ENCODE measurements at regions not wholly inside any gene's neighbourhood (a gene's known extent, or its start where the extent isn't known, plus 50 kb on each side); places are given as distances from the start of the nearest gene placed in this dataset.

DNA sequence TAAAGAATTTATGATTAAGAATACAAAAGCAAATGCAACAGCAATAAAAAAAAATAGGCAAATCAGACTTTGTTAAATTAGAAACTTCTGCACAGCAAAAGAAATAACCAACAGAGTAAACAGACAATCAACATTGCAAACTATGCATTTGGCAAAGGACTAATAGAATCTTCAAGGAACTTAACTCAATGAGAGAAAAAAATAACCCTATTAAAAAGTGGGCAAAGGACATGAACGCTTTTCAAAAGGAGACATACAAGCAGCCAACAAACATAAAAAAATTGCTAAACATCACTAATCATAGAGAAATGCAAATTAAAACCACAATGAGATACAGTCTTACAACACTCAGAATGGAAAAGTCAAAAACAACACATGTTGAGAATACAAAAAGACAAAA, 166.0 kb upstream of the DSEL start:
- no peak for DNase-seq (ENCODE audit: low read depth in 4 of 4, low spot score in 1 of 4)

DNA sequence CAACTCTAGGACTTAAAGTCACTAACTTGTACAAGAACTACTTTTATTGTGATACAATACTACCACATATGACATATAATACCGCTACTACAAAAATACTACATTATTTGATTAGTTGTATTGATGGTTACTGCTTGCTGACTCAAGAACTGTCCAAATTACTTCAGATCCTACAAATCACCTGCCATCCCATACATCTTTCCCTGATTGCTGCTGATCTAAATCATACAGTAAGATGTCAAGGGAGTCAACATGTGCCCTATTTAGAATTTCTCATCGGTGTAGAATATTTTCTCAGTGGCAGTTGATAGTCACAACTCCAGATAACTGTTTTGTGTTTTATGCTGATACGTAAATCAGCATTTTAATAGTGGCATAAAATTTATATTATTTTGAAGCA, 161.0 kb upstream of the DSEL start:
- no peak for DNase-seq (ENCODE audit: low read depth in 4 of 4, low spot score in 1 of 4)

DNA sequence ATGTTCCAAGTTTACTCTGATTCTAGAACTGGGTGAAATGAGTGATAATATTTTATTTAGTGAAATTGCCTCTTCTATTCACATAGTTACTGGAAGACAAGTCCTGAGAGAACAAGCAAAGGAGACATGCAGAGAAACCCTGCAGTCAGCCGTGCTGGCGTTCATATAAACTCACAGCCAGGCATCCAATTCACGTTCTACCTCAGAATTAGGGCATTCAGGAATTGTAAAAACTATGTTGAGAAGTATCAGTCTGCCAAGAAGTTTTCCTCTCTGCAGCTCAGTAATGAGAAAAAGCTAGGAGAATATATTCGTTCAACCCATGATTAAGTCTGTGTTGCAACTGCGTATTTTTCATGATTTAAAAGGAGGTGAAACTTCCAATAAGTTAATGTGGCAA, 156.2 kb upstream of the DSEL start:
- DNase-seq (ENCODE audit: low read depth in 4 of 4, low spot score in 1 of 4): no peak

DNA sequence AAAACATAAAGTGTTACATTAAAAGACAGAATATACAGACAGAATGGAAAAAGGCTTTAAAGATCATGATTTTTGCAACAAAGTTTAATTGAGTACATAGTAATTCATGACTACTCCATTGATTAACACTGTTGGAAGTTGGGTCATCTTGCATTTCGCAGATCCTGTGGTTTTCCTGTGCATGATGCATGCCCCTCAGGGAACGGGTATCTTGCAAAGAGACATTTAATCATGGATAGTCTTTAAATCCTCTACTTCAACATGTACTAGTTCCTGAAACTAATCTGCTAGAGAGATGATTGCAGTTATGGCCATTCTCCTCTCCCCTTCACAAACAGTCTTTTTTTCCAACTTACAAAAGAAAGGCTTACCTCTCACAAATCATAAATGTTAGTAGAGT, 155.6 kb upstream of the DSEL start:
- DNase-seq (ENCODE audit: low read depth in 4 of 4, low spot score in 1 of 4): no peak

DNA sequence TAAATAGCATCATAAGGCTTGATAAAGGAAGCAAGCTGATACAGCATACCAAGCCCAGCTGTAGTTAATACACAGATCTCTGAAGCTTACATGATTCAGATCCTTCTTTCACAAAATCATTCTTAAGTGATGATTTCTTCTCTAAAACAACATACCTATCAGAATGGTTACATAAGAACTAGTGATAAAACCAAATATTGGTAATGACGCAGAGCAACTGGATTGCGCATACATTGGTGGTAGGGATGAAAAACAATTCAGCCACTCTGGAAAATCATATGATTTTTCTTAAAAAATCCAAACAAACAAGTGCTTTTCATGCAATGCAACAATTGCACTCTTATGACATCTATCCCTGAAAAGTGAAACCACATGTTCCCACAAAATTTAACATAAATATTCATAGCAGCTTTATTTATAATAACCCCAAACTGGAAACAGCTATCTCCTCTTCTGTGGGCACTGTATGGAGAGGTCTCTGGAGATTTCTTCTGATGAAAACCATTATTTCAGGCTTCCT, 153.6 kb upstream of the DSEL start:
- no peak for DNase-seq (ENCODE audit: low read depth in 4 of 4, low spot score in 1 of 4)

DNA sequence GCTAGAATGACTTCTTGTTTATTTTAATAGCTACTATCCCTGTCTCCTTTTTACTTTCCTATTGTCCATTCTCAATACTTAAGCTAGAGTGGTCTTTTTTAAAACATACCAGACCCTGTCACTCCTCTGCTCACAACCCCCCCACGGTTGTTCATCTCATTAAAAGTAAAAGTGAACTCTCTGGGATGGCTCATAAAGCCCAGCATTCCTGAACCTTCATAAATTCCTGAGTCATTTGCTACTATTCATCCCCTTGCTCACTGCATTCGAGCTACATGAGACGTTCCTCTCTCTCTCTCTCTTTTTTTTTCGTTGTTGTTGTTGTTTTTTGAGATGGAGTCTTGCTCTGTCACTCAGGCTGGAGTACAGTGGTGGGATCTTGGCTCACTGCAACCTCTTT, 148.7 kb upstream of the DSEL start:
- no peak for DNase-seq (ENCODE audit: low read depth in 4 of 4, low spot score in 1 of 4)

DNA sequence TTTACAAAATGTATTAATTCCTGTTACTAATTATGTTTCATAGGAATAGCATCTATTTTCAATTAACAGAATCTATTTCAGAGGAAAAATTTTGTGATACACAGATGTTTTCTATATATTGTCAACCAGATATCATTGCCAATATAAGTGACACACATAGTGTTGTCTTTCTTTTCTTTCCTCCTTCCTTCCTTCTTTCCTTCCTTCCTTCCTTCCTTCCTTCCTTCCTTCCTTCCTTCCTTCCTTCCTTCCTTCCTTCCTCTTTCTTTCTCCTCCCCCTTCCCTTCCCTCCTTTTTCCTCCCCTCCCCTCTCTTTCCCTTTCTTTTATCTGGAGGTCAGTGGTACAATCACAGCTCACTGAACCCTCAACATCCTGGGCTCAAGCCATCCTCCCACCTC, 146.5 kb upstream of the DSEL start:
- DNase-seq (ENCODE audit: low read depth in 4 of 4, low spot score in 1 of 4): no peak

DNA sequence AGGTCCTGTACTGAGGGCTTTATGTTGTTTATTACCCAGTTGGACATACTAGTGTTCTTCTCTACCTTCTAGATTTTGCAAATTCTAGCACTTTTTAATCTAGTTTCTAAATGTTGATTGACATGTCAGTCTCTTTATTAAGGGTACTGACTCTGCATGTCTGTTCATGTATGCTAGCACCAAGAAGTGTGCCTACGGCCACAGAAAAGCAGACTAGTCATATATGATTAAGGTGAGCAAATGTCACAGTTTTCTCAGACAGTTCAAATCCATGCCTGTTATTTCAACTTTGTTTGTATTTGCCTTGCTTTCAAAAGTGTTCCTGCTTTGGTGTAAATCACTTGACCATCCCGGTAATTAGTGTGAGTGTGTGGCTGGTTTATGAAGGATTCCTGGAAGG, 145.0 kb upstream of the DSEL start:
- no peak for DNase-seq (ENCODE audit: low read depth in 4 of 4, low spot score in 1 of 4)

DNA sequence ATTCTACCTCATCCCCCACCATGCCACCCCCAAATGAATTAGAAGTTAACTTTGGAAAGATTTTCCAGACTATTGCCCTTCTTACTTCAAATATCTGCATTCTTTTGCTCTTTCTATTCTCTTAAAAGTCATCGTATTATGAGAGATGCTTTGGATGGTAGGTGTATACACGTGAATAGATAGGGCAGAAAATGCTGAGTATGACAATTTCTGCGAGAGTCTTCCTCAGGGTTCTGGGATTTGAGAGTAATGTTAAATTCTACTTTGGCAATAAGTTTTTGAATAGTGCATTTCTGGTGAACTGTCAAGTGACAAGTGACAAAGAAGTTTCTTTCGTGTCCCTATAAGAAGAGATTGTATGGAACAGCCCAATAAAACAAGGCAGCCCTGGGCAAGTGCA, 137.6 kb upstream of the DSEL start:
- DNase-seq (ENCODE audit: low read depth in 4 of 4, low spot score in 1 of 4): no peak

DNA sequence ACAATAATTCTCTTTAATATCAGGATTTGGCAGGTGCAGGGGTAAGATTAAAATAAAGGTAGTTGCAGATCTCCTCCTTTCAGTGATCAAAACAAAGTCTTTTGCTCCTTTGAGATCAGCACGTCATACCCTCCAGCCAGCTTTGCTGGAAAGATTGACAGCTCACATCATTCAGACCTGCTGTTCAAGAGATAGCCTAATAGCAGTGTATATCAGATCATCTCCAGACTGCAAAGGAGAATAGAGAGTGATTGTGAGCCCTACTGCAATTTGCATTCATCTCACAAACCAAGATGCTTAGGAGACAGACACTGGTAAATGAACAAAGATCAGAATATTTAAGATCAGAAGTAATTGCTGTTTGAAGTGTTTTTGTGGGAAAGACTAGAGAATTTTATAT, 135.8 kb upstream of the DSEL start:
- no peak for DNase-seq (ENCODE audit: low read depth in 4 of 4, low spot score in 1 of 4)

DNA sequence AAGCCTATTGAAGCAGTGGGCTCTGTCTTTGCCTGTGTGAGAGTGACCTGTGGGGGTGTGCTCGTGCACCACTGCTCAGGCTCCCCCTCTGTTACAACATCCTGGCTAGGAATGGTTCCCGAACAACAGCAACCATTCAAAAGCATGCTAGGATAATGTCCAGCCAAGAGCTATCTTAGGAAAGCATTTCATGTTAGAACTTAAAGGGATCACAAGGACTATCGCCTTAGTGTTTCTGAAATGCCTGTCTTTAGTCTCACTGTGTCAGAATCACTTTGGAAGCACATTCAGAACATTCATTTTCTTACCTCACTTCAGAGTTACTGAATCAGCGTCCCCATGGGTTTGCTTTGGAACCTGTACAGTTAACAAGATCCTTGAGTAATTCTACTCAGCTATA, 134.9 kb upstream of the DSEL start:
- DNase-seq (ENCODE audit: low read depth in 4 of 4, low spot score in 1 of 4): no peak

DNA sequence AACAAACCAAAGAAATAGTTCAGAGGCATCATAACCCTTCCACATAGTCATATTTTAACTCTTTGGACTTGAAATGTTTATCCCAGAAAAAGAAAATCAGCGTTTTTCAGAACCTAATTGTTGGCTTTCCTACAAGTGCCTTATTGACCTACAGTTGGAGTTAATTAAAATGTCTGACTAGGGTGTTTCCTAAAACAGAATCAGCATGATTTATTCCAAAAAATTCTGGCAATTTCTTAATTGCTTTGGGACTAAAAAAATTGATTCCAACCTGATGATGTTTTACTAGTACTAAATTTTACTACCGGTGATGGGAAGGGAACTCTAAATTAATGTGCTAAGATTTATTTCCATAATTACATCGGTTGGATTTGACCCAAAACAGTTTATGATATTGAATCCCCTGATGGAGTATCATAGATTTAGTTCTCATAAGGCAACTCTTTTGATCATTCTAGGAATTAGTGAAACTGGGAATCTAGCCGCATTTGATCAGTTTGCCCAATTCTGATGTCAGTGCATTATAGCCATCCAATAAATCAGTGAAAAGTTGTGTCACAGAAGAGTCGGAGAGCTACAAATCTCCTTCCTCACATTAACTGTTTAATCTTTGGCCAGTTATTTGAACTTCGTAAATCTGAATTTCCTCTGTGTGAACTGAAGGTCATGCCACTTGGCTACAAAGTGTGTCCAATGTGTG, 134.3 kb upstream of the DSEL start:
- DNase-seq (ENCODE audit: low read depth in 4 of 4, low spot score in 1 of 4): no peak

DNA sequence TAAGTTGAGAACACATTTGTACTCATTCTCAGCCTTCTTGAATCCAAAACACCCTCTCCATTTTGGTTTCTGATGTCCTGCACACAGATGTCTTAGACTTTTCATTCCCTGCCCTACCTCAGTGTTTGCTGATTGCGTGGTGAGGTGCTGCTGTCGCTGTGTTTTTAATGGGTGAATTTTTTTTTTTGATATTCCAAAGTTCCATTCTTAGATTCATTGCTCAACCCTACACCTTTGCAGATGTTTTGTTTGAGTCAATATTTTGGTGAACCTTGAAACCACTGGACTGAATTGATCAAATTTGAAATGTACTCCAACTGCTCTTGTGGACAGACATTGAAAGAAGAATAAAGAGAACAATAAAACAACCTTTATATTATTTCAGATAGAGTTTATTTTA, 130.4 kb upstream of the DSEL start:
- DNase-seq (ENCODE audit: low read depth in 4 of 4, low spot score in 1 of 4): no peak

DNA sequence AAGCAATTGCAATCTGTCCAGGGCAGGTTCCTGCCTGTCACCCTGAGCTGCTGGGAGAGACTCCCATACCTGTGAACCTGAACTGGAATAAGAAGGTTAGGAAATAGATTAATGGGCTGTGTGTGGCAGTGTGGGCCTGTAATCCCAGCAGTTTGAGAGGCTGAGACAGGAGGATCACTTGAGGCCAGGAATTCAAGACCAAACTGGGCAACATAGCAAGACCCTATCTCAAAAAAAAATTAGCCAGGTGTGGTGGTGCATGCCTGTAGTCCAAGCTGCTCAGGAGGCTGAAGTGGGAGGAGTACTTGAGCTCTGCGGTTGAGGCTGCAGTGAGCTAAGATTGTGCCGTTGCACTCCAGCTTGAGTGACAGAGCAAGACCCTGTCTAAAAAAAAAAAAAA, 127.7 kb upstream of the DSEL start:
- no peak for DNase-seq (ENCODE audit: low read depth in 4 of 4, low spot score in 1 of 4)

DNA sequence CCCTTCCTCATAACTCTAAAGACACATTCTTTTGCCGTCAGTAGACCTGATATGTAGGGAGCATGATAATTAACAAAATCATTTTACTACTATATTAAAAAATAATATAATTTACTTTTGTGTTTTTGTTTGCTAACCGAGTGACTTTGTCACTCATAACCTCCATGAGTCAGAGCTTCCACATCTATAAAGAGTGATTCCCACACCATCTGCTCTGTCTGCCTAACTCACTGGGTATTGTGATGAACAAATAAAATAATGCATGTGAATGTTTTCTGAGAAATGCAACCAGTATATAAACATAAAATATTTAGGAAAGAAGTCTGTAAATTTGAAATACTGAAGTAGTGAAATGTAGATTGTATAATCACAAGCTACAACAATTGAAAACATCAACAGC, 123.4 kb upstream of the DSEL start:
- DNase-seq (ENCODE audit: low read depth in 4 of 4, low spot score in 1 of 4): no peak

DNA sequence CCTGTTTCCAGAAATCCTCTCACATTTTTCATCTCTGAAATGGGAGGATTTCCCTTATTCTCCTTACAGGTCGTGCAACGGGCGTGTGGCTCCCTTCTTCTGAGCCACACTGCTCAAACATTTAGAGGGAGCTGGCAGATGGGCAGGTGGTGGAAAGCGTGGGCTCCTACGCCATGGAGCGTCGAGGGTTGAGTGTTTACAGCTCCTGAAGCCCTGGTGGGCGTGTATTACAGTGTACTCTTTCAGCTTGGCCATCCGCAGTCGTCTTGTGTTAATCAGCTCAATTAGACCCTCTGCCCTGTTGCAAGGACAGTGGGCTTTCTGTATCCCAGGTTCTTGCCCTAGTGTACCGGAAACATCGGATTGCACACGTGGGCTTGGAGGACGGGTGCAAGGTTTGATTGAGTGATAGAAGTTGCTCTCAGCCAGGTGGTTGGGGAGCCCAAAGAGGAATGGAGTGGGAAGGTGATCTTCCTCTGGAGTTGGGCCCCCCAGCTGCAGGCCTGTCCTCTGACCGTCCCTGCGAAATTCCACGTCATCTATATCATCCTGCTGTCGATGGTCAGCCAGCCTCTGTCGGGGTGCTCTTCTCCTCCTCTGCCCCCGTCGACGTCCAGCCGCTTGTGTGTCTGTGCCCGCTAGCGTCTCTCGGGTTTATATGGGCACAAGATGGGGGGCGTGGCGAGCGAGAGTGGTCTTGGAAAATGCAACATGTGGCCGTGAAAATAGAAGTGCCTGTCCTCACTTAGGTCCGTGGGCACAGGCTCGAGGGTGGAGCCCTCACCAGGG, 120.3 kb upstream of the DSEL start:
- DNase-seq (ENCODE audit: low read depth in 4 of 4, low spot score in 1 of 4): no peak

DNA sequence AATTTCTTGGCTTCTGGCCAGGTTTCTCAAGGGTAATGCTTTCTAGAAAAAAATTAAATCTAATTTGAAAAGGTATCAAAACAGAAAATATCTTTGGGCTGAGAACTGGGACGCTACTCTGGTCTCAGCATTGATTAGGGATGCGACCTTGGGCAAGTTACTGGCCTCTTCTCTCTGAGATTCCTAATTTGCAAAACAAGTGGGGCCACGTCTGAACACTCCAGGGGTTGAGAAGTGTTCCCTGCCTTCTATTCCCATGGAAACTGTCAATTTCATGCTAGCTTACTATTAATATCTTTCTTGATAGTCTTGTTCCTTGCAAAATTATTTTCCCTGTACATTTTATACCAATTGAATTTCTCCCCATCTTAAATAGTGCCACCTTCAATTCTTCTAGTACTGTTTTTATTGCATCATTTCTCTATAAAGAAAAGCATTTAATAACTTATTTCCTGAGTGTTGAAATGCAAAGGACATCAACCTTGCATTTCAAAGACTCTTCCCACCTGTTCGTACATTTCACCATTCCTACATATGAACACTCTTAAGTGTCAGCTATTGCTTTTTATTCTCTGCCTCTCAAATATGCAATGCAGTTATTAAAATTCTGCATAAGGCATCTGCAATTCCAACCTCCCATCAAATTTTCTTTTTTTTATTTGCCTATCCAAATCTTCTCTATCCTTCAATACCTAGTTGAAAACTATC, 118.3 kb upstream of the DSEL start:
- no peak for DNase-seq (ENCODE audit: low read depth in 4 of 4, low spot score in 1 of 4)

DNA sequence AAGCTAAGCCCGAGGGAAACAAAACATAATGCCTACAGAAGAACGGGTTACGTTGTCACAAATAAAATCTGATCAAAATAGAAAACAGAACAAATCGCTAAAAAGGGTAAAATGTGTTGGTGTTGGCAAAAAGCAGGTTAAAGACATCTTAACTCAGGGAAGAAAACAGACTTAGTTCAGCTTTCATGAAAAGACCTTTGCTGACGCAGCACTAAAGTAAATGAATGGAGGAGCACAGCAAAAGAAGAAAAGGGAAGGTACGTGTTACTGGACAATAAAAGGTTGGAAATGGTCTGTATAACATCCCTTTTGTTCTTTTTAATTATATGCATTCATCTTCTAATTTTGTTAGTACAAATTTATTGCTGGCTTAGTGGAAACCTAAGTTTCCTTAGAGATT, 117.4 kb upstream of the DSEL start:
- DNase-seq (ENCODE audit: low read depth in 4 of 4, low spot score in 1 of 4): no peak

DNA sequence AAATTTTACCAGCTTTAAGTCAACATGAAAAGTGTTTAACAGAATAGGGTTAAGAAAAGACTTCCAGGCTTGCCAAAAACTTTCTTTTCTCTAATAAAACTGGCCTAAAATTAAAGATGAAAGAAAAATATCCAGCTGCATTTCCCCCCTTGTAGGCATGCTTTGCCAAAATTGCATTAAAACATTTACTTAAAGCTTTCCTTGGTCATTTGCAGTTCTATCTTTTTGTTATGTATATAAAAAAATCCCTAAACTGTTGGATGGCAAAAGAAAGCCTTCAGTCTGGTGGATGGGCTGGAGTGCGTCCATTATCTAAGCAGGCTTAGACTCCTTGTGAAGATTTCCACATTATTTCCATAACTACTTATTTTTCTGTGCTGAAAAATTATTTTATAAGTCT, 105.4 kb upstream of the DSEL start:
- no peak for DNase-seq (ENCODE audit: low read depth in 4 of 4, low spot score in 1 of 4)

DNA sequence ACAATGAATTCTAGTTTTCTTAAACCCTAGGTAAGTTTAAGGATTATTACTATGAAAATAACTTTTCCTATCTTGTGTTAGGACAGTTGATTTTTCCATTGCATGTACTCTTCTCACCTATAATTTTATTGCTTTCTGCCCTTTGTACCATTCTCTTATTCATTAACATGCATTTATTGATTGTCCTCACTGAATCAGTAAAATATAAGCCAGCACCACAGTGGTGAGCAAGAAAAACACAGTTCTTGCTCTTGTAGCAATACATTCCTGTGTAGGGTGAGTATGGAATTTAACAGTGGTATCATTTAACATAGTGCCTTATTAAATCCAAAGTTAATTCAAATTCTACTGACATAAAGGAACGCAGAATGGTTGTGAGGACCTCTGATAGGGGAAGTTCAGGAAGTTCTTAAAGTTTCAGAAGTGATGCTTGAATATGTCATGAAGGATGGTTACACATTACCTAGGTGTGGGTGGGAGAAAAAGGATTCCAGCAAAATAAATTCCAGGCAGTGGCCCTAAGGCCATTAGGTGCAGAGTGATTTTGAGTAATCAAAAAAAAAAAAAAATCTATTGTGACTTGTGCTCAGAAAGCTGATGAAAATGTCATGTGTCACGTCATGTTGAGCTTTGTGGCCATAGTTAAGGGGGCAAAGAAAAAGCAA, 104.7 kb upstream of the DSEL start:
- no peak for DNase-seq (ENCODE audit: low read depth in 4 of 4, low spot score in 1 of 4)

DNA sequence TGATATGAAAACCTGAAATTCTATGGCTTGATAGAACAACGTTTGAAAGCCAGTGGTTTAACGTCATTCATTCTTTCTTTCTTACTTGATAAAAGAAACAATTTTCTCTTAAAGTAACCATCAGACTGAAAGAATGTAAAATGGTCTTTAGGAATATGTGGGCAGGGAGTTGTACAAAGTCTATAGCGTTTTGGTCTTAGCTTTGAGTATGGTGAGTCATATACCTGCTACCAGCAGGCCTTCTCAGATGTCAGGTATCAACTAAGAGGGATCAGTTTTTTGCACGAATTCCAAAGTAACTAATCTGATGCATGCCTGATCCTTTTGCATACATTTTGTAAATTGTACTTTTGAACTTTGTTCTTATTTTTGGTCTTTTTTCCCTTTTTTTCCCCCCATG, 101.5 kb upstream of the DSEL start:
- no peak for DNase-seq (ENCODE audit: low read depth in 4 of 4, low spot score in 1 of 4)

DNA sequence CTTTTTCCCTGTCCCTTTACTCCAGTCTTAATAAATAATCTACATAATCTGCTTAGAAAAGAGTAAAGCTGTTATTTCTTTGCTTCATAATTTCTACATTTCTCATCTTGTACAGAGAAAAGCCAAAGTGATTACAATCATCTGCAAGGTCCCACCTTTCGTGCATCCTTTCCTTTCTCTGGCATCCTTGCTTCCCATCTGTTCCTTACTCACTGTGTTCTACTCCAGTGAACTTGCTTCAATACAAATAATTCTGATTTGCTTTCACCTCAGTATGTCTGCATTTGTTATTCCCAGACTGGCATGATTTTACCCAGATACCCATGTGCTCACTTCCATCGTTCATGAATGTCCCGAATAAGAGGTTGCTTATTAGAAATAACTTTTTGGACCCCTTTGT, 99.4 kb upstream of the DSEL start:
- DNase-seq (ENCODE audit: low read depth in 4 of 4, low spot score in 1 of 4): no peak
